ENCODE measurements at regions not wholly inside any gene's neighbourhood (a gene's known extent, or its start where the extent isn't known, plus 50 kb on each side); places are given as distances from the start of the nearest gene placed in this dataset.

- TF ChIP-seq KDM3A (CRISPR knock-in tag; IDR thresholded peaks at IDR 0.05; ENCODE audit: low read depth) = no peak
- no peak for TF ChIP-seq IKZF4 (CRISPR knock-in tag; IDR thresholded peaks at IDR 0.05; ENCODE audit: borderline replicate concordance, low read depth, not compliant biosample characterization)
- TF ChIP-seq TFDP2 (CRISPR knock-in tag; IDR thresholded peaks at IDR 0.05) = no peak
- no peak for TF ChIP-seq KMT2B (CRISPR knock-in tag; IDR thresholded peaks at IDR 0.05)
- no peak for TF ChIP-seq XRCC5 (optimal IDR thresholded peaks at IDR 0.05; ENCODE audit: low read length)
These were observed 243.9 kb upstream of the RBFOX1 start (continued) for GRCh38 chr16:7088711-7089110.

GRCh38 chr16:7086822-7087616 is 245.6 kb upstream of the RBFOX1 start:
- intact Hi-C loops (cut with micrococcal nuclease; ENCODE audit: unreplicated experiment) = no loop called here
- ChIA-PET POLR2A (no interaction called here), CTCF (ENCODE audit: low intra/inter-chr PET ratio, low total read pairs) (interaction anchor here (1.6 kb wide), 1 partner anchor 1086 kb away, joined by 4 read pairs; no protein-coding TSS in a partner anchor)
- ATAC-seq (peak; percentile 100), DNase-seq (ENCODE audit: low spot score) (peak; percentile 33), FAIRE-seq (no peak)
- Histone ChIP-seq H3K4me3 (replicated peaks in 1 of 3; ENCODE audit: insufficient read depth in 1 of 3, low read depth in 2 of 3, low read length in 3 of 3) (no peak overlapping the region), H3K27ac (ENCODE audit: extremely low read length, insufficient read depth, low read length) (no peak overlapping the region), H3K4me2 (ENCODE audit: low read depth, low read length) (no peak overlapping the region), H3K36me3 (replicated peaks in 1 of 2; ENCODE audit: control insufficient read depth in 1 of 2, insufficient read depth in 2 of 2, low read length in 2 of 2) (no peaks in the 10 kb centered on the region), H3K79me2 (ENCODE audit: insufficient read depth, low read length) (no peaks in the 10 kb centered on the region), H3K27me3 (ENCODE audit: control insufficient read depth in 1 of 2, insufficient read depth in 2 of 2, low read length in 2 of 2) (peaks cover 0 to 17% of the 10 kb centered on the region in 2 experiments; a peak in 2 of 5 replicates), H2AFZ (ENCODE audit: low read length) (no peak overlapping the region), H3K9ac (ENCODE audit: insufficient read depth, low read depth, low read length) (no peak overlapping the region), H3K4me1 (ENCODE audit: insufficient read depth, low read length) (no peaks in the 10 kb centered on the region), H4K20me1 (ENCODE audit: insufficient read depth, low read length) (no peaks in the 10 kb centered on the region), H3K9me3 (ENCODE audit: low read length) (no peaks in the 10 kb centered on the region)
- 24% methylated on average over 21 of the region's 21 CpGs for WGBS (ENCODE audit: low lambda C conversion rate)
- in situ Hi-C loops (cut with HindIII; ENCODE audit: extremely low pct_ligation_motif_present, low pct_unique_long_range_greater_than_20kb) = no loop called here
- no TSS peak for BruUV-seq (replicated peaks)
- no peak for TF ChIP-seq TARDBP (CRISPR knock-in tag; IDR thresholded peaks at IDR 0.05)
- TF ChIP-seq HNRNPLL (IDR thresholded peaks at IDR 0.05; ENCODE audit: low read depth, low read length, poor library complexity, severe bottlenecking) = peak; percentile 19
- 0 out of 2 replicates have a peak, but pooled peaks have one; percentile 22 for TF ChIP-seq RAD21 (CRISPR knock-in tag; IDR thresholded peaks at IDR 0.05)
- no peak for TF ChIP-seq KLF15 (CRISPR knock-in tag; IDR thresholded peaks at IDR 0.05; ENCODE audit: borderline replicate concordance)
- no peak for TF ChIP-seq RFXANK (CRISPR knock-in tag; IDR thresholded peaks at IDR 0.05)
- peak; percentile 11 for TF ChIP-seq ZFP36 (IDR thresholded peaks at IDR 0.05; ENCODE audit: borderline replicate concordance, low read depth, low read length, partially characterized antibody)
- TF ChIP-seq RFX3 (CRISPR knock-in tag; IDR thresholded peaks at IDR 0.05) = no peak
- no peak for TF ChIP-seq ZBTB26 (CRISPR knock-in tag; IDR thresholded peaks at IDR 0.05; ENCODE audit: borderline replicate concordance)
- peak; percentile 42 for TF ChIP-seq AGO1 (IDR thresholded peaks at IDR 0.05; ENCODE audit: low read depth, low read length, poor library complexity, severe bottlenecking)
- TF ChIP-seq PCBP1 (IDR thresholded peaks at IDR 0.05; ENCODE audit: borderline replicate concordance, low read depth, low read length) = no peak
- TF ChIP-seq PHF5A (CRISPR knock-in tag; IDR thresholded peaks at IDR 0.05; ENCODE audit: low read depth, unreplicated experiment) = no peak
- TF ChIP-seq CERS6 (CRISPR knock-in tag; IDR thresholded peaks at IDR 0.05) = no peak
- 0 out of 2 replicates have a peak, but pooled peaks have one; percentile 22 for TF ChIP-seq ZFX (CRISPR knock-in tag; IDR thresholded peaks at IDR 0.05; ENCODE audit: low read depth)
- TF ChIP-seq ZNF337 (CRISPR knock-in tag; IDR thresholded peaks at IDR 0.05; ENCODE audit: borderline replicate concordance, low read depth) = no peak
- TF ChIP-seq MAFF (IDR thresholded peaks at IDR 0.05; ENCODE audit: low read depth, low read length) = peak; percentile 0; the same call in 1 of the 2 replicates
- peak; percentile 95 for TF ChIP-seq ZNF12 (CRISPR knock-in tag; IDR thresholded peaks at IDR 0.05)

All from HepG2 (cell line).